GM21737 (cell line): ENCODE measurements at regions not wholly inside any gene's neighbourhood (a gene's known extent, or its start where the extent isn't known, plus 50 kb on each side); places are given as distances from the start of the nearest gene placed in this dataset.

ENCODE experiments used
- ATAC-seq: cut with Tn5 transposase; IDR thresholded peaks from one replicate; pipeline ENCODE4 v1.9.1; 2021; ENCODE audit warnings: mild to moderate bottlenecking, moderate library complexity; ENCODE audit not compliant: unreplicated experiment

DNA sequence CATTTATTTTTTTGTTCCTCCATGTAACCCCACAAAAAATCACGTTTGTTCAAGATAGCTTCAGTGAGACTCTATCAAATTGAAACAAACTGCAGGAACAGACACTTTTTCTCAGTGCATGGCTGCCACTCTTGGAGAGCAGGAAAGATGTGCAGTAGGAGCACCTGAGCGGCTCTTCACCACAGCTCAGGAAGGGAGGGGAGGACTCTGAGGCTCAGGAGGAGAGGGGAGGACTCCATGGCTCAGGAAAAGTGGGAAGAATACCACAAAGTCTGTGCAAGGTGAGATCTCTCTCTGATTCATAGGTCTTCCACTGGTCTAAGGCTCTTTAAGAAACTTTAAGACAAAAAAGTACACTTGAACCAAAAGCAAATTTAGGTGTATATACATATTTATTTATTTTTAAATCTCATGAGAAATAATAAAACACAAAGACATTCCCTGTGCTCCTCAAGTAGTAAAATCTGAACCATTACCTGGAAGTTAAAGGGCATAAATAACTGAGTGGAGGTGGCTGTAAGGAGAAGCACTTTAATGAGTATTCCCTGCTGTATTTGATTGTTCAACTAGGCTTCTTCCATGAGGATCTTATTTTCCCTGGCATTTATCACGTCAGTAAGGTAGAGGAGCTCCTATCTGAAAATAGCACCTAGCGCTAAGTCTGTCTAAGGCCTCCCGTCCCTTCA, 69.2 kb upstream of the CCN6 start:
- ATAC-seq = no peak

DNA sequence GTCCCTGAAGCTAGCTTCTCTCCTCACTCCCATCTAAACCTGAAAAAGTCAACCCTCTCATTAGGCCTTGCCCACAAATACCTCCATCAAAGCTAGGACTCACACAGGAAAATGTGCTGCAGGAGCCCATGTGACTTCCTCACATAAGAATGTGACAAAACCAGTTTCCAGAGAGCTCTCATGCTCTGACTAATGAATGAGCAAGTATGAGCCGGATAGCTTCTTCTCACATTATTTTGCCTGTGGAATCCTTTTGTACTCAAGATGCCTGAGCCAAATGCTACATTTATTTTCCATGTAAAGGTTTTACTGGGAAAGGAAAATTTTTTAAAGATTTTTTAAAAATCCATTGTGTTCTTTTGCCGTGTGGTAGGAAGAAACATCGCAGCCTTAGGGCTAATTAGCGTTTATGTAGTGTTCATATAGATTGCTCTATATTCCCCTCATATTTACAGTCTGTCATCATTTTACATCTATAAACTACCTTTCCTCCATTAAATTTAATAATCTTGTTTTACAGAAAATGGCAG, 68.6 kb upstream of the CCN6 start:
- no peak for ATAC-seq

DNA sequence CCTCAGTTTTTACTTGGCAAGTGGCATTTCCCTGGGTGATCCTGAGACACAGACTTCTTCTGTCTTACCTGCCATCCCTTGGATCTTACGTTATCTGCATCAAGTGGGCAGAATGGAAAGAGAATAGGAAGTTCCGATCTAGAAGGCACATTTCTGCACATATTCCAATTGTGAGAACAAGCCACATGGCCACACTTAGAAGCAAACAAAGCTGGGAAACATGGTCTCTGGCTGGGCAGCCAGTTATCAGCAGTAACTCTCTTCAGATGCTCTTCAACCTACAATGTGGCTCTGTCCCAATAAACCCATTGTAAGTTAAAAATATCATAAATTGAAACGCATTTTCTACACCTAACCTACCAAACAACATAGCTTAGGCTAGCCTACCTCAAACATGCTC, 67.3 kb upstream of the CCN6 start:
- ATAC-seq = no peak

DNA sequence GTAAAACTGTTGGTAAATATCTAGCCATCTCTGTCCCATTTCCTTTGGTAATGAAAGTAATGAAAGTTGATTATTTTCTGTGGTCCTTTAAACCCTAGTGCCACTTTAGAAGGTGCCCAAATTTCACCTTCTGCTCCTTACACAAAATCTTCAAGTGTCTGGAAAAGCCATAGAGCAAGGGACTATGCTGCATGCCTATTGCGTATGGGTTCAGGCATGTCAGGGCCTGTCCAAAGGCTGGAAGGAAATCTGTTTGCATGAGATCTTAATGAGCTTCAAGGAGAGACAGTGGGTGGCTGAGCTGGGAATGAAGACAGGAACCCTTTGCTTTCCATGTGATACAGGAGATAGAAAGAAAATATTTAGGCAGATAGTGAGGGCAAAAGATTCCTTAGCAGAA, 66.6 kb upstream of the CCN6 start:
- ATAC-seq = no peak

DNA sequence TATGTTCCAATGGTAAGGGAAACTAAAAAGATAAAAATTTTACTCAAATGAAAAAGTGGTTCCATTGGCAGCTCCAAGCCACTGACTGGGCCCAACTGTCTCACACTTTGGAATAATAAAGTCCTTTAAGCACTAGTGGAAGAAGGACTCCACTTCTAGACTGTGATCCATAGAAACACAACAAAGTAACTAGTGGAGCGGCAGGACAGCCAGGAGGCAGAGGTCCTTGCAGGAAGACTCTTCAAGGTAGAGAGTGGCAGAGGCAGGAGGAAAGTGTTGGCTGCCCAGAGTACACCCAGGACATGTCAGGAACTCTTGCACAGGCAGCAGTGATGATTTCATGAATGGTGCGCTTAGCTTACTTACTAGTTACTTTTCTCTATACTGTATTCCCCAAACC, 65.0 kb upstream of the CCN6 start:
- no peak for ATAC-seq

DNA sequence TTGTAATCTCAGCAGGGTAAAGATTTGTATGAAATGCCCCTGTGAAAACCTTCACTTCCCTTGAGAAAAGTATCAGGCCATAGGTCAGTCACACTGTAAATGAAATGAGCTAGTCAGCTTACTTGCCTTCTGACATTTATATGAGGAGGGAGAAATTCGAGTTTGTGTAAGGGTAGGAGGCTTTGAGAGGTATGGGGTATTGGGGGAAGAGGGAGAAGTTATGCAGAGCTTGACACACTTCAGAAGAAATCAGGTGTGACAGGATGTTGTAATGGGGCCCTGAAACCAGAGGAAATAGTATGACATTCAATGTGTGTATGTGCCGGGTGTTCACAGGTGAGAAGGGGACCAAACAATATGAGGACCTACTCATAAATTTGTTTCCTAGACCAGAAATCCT, 64.2 kb upstream of the CCN6 start:
- ATAC-seq = peak; percentile 69

DNA sequence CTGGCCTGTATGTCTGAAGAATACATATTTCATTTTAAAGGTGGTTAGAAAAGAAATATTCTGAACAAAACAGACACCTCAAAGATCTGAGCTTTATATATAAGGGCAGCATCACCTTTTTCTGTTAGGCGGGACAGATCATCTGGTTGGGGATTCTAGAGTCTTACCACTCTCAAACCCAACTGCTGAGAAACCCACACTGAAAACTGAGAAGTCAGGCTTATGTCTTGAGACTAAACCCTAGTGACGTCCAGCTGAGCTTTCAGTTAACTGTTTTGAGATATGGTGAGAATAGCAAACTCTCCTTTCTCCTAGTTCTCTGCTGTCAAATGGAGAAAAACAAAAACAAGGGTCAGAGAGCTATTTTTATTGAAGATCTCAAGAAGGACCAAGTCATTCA, 63.7 kb upstream of the CCN6 start:
- no peak for ATAC-seq

DNA sequence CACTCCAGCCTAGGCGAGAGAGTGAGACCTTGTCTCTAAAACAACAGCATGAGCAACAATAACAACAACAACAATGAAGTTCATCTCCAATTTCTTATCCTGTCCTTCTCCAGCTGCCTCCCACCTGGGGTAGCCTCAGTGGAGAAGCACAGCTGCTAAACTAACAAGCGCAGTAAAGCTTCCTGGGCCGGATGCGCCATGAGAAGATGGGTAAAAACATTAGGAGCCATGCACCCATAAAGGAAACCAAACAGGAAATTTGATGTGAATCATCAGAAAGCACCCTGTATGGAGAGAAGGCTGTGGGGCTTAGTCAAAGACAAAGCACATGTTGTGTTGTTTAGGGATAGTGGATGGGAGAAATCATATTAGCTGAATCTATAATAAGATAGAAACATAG, 61.1 kb upstream of the CCN6 start:
- peak; percentile 62 for ATAC-seq

DNA sequence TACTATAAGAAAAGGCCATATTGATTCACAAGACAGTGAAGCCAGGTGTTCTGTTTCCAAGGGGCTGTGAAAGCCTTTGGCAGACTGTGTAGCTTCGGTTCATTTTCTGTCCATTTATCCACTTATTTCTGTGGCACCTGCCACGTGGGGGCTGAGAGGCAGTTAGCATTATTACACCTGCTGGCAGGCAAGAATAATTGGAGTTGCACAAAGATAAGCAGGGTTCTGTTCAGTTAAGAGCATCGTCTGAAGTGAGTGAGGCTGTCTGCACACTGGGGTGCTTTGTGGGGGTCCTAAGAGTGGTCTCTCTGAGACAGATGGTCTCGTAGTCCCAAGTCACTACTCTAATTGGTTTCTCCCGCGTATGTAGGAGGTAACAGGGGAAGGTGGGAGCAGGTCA, 60.6 kb upstream of the CCN6 start:
- no peak for ATAC-seq

DNA sequence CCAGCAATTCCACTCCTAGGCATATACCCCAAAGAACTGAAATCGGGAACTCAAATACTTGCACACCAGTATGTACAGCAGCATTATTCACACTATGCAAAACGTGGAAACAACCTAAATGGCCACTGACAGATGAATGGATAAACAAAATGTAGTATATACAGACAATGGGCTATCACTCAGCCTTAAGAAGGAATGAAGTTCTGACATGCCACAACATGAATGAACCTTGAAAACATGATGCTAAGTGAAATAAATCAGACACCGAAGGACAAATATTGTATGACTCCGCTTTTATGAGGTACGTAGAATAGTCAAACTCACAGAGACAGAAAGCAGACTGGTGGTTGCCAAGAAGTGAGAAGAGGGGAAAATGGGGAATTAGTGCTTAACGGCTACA, 59.1 kb upstream of the CCN6 start:
- ATAC-seq = no peak

DNA sequence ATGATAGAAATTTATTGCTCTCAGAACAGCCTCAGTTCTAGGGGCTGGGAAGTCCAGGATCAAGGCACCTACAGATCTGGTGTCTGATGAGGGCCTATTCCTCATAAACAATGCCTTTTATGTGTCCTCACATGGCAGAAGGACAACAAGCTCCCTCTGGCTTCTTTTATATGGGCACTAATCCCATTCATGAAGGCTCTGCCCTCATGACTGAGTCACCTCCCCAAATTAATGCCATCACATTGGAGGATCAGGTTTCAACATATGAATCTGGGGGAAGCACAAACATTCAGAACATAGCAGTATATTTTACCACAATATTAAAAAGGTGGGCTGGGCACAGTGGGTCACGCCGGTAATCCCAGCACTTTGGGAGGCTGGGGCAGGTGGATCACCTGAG, 58.5 kb upstream of the CCN6 start:
- ATAC-seq = no peak

DNA sequence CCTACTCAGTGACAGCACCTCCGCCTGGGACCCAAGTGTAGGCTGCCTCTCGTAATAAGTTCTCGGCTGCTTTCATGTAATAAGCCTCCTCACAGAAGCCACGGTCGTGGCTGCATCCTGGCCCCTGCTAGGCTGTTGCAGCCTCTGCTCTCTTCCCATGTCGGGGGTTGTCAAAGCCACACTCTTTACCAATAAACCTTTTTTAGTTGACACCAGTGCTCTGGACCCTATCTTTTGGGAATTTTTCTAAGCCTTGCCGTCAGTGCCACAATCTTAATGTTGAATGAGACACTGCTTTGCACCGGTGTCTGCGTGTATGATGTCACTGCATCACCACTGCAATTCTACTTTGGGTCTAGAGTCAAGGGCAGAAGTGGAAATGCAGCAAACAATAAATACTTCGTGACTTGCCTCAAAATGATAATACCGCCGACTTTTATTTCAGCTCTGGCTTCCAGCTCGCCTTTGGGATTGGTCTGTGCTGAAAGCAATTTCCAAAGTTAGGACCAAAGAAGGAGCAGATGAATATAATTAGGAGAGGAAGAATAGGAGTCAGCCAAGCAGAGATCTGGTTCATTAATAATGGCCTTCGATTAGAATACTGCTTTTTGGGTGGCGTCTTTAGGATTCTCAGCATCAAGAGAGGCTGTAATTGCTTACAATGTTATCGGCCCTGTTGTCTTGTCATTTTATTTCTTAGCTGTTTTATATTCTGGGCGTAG, 57.6 kb upstream of the CCN6 start:
- no peak for ATAC-seq

DNA sequence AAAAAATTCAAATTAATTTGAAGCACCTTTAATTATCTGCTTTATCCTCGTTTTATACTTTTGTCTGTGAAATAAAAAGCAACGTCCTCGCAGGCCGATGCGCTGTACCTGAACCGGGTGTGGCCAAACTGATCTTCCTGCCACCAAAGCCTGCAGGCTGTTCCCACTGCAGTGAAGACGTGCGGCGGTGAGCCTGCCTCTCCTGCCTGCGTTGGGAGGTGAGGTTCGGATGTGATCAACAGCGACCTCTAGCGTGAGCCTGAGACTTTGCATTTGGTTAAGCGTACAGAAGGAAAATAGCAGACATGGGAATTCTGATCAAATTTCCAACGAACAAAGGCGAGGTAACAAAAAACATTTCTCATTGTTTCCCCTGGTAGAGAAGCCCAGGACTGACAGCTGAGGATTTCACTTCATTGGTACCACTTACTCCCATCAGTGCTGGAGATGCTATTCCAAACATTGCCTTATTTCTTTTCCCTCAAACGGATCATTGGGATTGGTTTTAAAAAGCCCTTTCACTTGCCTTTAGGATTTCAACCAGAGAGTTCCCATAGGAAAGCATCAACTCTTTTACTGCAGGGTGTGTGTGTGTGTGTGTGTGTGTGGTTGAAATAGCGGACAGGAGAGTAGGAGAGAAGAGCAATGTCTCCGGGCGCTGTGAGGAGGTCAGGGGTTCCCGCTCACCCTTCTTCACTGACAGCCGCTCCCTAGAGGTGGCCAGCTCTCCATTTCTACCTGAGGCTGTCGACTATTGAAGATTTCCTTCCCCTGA, 56.6 kb upstream of the CCN6 start:
- peak; percentile 63 for ATAC-seq

DNA sequence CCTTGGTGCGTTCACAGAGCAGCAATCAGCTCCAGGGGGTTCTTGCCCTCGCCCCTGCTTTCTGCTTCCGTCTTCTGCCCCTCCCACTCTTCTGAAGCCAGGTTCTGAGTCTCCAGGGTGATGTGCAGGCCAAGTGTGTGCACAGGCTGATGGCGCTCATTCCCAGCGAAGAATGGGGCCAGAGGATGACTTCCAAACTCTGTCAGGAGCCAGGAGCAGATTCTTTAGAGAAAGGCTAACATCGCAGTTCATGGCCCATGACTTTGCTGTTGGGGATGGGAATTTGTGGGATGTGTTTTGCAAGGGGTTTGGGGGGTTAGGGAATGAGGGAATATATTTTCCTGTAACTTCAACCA, 56.1 kb upstream of the CCN6 start:
- no peak for ATAC-seq

DNA sequence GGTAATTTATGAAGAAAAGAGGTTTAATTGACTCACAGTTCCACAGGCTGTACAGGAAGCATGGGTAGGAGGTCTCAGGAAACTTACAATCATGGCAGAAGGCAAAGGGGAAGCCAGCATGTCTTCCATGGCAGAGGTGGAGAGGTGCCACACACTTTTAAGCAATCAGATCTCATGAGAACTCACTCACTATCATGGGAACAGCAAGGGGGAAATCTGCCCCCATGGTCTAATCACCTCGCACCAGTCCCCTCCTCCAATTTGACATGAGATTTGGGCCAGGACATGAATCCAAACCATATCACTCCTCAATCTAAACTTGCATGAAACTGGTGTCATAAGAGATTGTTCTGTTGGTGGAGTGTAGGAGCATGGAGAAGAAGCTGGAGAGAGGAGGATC, 51.6 kb upstream of the CCN6 start:
- no peak for ATAC-seq
